ENCODE measurements at regions not wholly inside any gene's neighbourhood (a gene's known extent, or its start where the extent isn't known, plus 50 kb on each side); places are given as distances from the start of the nearest gene placed in this dataset.

- DNase-seq = no peak
Measured at GRCh38 chr2:228860601-228861285, 410.3 kb downstream of the PID1 start.

GRCh38 chr2:228853151-228853550 lies 417.9 kb downstream of the PID1 start:
- DNase-seq = no peak

GRCh38 chr2:228848638-228849037 lies 422.4 kb downstream of the PID1 start:
- DNase-seq = no peak

- DNase-seq = no peak
Measured at GRCh38 chr2:228847684-228848083, 423.4 kb downstream of the PID1 start.

GRCh38 chr2:228846161-228846560 lies 424.9 kb downstream of the PID1 start:
- no peak for DNase-seq

DNA sequence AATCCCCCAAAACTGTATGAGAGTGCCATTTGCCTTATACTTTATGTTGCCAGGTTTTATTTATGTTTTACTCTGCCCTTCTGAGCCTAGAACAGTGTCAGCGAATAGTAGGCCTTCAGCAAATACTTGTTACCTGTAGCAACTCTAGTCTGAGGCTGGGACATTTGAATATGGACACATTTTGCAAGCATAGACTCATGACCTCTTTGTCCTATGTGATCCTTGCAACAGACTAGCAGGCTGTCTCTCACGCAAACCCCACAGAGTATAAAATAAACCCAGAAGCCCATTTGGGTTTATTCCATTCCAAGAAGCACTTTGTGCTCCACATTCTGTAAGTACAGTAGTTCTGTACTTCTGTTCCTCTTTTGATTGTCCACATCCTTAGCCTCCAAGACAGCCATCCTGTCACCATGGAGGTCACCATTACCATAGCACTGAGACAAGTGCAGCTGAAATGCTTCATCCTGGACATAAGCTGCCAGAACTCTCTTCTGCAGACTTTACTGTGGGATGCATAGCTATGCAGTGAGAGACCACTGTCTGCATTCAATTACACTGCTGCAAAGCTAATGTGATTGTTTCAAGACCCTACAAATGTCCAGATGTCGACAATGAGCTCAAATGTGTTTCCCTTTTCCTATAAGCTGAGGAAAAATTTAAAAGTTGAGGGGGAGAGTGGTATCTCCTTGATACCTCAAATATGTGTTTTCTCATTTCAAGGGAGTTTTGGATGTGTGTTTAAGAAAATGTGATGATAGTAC lies 425.7 kb downstream of the PID1 start:
- no peak for DNase-seq

DNA sequence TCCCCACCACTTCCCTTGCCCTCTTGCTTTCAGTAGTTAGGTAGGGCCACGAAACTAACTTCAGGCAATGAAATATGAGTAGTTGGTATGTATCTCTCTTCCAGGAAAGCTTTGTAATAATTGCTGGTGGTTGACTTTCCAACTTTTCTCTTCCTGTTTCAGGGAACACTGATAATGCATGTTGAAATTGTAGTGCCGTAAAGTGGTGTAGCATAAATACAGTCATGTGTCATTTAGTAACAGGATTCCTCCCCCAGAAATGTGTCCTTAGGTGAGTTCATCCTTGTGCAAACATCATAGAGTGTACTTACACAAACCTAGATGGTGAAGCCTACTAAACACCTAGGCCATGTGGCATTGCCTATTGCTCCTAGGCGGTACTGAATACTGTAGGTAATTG lies 429.2 kb downstream of the PID1 start:
- no peak for DNase-seq

- no peak for DNase-seq
Measured at GRCh38 chr2:228841475-228841874, 429.6 kb downstream of the PID1 start.

DNA sequence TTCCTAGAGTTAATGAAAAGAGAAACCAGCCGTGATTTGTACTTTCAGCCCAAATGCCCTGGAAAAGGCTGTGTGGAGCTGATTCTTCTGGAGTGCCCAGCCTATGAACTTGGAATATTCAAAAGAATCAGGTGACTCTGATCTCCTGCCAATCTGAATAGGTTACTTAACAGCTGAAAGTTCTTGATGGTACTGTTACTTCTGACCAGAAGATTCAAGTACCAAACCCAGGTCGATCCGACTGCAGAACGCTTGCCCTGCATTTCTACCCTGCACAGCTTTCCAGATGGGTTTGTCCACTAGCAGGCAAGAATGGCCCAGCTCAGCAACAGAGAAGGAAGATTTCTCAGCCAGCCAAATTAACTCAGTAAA lies 430.4 kb downstream of the PID1 start:
- no peak for DNase-seq

DNA sequence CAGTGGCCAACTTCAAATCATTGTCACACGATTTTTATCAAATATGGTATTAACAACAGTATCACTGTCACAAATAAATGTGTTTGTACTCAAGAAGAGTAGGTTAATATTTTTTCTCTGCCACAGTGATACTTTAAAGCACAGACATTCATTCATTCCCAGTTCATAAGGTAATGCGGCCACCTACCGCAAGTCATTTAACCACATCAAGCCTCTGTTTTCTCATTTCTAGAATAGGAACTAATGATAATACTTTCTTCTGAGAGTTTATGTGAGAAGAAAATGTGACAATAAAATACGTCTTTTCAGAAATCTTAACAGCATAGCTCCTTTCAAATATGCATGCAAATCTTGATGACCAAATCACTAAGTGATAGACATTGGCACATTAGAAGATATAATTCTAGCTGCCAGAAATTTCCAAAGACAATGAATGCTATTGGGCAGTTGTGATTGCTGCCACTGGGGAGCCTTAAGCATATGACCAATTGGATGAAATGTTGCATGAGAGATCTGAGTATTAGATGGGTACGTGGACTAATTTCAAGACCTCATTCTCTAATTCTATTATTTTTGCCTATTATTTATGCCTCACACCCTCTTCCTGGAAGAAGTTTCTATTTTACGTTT lies 430.9 kb downstream of the PID1 start:
- DNase-seq = no peak

DNA sequence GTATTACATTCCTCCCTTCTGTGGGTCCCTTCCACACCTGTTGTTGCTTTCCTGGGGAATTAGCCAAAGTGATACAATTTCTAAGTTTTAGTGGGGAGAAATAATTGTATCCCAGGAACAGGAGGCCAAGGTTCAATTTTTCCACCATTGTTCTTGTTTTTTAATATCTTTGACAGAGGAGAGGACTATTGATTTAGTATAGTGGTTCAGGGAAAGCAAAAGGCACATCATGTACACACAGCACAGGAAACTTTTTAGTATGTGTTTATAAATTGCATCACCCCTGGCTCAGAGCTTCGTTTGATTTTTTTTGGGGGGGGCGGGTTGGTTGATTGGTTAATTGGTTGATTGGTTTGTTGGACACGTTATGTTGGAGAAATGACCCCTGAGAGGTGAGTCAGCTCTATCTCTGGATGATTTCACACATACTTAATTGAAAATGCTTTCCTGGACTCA lies 431.6 kb downstream of the PID1 start:
- no peak for DNase-seq

DNA sequence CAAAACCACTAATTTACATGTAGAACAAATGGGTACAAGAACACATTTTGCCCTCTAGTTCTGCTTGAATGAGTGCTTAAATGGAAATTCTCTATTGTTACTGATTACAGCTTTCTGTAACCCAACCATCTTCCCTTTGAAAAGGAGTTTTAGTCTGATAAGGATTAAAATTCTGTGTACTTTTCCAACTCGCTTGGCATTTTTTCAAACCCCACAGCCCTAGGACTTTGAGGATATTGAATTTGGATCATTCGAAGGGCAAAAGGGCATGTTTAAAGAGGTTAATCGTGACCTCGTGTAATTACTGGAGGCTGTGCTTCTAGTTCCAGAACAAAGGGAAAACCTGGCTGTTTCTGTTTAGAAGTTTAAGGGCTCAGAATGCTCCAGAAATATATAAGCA lies 432.3 kb downstream of the PID1 start:
- no peak for DNase-seq

DNA sequence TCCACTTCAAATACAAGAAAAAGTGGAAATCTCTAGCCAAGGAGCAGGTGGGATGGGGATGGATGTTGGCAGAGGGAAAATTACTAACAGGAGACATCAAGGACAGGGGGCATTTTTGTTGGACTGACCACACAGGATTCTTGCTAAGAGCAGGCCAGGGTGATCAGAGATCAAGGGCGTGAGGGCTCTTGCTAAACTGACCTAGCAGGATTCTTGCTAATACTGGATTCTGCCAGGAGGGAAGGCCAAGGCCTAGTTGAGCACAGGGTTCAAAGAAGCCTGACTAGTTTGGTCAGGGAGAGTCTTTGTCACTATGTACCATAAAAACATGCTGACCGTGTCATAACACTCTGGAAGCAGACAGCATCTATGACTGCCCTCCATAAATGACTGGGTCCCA lies 442.7 kb downstream of the PID1 start:
- no peak for DNase-seq

GRCh38 chr2:228827056-228827700 lies 443.9 kb downstream of the PID1 start:
- no peak for DNase-seq

DNA sequence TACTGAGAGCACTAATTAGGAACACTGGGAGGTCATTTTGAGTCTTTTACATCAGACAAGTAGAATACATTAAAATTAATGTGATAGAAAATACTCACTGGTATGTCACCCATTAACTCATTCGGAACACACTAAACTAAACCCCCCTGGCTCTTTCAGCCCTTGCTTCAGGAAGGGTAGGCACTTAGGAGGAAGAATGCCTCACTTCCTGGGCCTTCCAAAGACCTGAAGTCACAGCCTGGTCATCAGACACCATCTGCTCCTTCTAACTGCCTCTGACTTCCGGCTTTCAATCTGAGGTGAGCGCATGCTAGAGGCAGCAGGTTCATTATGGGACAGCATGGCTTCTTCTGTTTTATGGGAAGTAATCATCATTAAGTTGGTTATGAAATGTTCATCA lies 451.4 kb downstream of the PID1 start:
- no peak for DNase-seq

DNA sequence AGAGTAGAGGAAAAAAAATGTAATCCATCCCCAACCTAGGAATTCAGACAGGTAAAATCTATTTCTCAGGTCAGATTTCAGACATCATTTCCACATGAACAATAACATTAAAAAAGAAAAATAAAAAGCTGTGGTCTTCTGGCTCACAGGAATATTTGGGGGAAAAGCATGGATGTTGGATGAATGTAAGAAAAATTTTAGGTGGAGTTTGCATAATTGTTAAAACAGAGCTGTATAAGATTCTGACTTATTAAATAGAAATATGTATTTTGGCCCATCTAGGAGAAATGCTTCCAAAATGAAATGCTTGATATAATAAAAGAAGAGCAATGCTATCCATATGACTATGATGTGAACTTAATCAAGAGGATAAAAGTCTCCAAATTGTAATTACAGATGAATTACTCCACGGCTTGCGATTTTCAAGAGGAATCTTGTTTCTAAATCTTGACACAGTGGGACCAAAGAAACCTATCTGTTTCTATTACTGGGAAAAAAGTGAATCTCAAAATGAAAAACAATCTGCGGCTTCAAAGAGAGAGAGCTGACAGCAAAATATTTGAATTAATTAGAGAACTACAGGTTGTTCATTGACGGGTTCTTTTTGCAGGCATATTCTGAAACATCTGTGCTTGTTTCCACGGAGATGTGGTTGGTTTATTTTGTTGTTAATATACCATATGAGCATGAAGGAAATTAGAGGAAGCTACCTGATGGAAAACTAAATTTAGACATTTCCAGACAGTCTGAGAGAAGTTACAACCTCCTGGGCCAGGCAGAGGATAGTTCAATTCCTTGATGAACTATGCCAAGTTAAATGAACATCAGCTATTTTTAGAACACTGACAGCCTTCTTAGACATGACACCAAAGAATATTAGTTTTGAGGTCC lies 468.7 kb downstream of the PID1 start:
- DNase-seq = no peak

- no peak for DNase-seq
Measured at GRCh38 chr2:228801451-228801850, 469.6 kb downstream of the PID1 start.

- DNase-seq = no peak
Measured at GRCh38 chr2:228799208-228799588, 471.9 kb downstream of the PID1 start.

DNA sequence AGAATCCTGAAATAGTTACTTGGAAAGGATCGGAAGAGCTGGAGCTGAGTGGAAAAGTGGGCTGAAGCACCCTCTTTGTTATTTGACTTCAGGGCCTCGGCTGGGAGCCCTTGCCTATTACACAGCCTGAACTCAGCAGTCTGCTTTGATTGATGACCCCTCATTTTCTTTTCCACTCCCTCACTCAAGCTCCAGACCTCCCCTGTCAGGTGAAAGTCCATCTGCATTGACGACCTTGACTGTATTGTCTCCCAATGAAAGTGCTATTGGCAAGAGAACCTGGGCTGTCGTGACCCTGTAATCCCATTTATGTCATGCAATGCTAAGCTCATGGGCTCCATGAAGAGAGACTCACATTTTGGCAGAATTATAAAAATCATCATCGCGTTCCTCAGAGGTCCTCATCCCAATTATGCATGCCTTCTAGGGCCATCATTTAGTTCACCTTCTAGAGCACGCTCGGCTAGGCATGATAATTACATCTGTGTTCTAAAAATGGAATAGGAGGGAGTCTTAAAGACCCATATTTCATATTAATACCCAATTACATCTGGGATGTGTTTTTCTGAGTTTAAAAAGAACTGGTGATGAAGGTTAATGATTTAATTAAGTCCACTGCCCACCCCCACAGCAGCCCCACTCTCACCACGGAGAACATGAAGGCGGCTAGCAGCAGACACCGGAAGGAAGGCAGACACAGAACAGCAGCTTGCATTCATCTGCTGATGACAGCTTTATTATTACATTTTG lies 472.5 kb downstream of the PID1 start:
- no peak for DNase-seq

DNA sequence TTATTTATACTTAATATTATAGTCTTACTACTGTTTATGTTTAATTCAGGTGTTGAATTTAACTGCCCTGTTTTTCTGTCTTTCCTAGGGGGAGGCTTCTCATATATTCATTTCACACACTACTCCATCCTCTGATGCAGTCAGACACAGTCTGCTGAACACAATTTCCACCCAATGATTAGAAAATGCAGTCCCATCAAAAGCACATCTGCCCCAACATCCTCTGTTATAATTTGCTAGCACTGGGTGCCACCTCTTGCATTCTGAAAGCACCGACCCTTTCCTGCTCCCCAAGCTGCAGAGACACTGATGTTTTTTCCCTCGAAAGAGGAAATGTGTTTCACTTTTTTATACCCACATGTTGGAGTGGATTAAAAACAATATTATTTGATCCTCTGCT lies 474.7 kb downstream of the PID1 start:
- no peak for DNase-seq

- no peak for DNase-seq
Measured at GRCh38 chr2:228793116-228793515, 478.0 kb downstream of the PID1 start.

DNA sequence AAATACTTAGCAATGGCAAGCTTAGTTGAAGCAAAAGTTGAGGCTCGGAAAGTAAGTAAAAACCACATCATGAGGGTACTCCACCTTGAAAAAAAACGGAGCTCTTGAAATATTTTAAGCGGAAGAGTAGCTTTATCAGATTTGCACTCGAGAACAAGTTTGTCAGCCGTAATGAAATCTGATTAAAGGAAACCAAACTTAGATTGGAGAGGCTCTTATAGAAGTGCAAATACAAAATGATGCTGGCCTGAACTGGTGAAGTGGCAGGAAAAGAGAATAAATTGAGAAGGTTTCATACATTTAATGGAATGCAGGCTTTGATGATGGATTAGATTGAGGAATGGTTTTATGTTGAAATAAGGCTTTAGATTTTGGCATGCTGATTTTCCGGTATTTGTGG lies 484.2 kb downstream of the PID1 start:
- no peak for DNase-seq

Measured in GF-D8 (cell line).